Stimulated activated memory B cell treated with anti-CD40 and anti-IgM and Interleukin-4, amounts not matched to agents 10 μg/mL and 1 μg/mL and 100 μg/mL, for 72 hours (primary cell): ENCODE measurements at regions not wholly inside any gene's neighbourhood (a gene's known extent, or its start where the extent isn't known, plus 50 kb on each side); places are given as distances from the start of the nearest gene placed in this dataset.
"Not testable (repeated sequence)": the region's sequence is repeated elsewhere in the genome, so short reads cannot be mapped to it uniquely, and the experiment has no call there.

ENCODE experiments used
- ATAC-seq: fragments of 150-1000 bp; cut with Tn5 transposase; 2 replicates; pipeline ENCODE4 v1.10.0; 2021
- H3K27ac Mint-ChIP-seq: one replicate; pipeline ENCODE4 v1.8.0; 2022; ENCODE audit warnings: mild to moderate bottlenecking, mixed read lengths
- H3K27me3 Mint-ChIP-seq: one replicate; pipeline ENCODE4 v1.8.0; 2022; ENCODE audit warnings: mixed read lengths
- H3K36me3 Mint-ChIP-seq: one replicate; pipeline ENCODE4 v1.8.0; 2022; ENCODE audit warnings: mixed read lengths
- H3K4me1 Mint-ChIP-seq: one replicate; pipeline ENCODE4 v1.8.0; 2022; ENCODE audit warnings: mixed read lengths
- H3K4me3 Mint-ChIP-seq: one replicate; pipeline ENCODE4 v1.8.0; 2022; ENCODE audit warnings: mild to moderate bottlenecking, moderate library complexity, mixed read lengths
- H3K9me3 Mint-ChIP-seq: one replicate; pipeline ENCODE4 v1.8.0; 2022; ENCODE audit warnings: mixed read lengths

GRCh38 chr12:59432057-59432456 lies 163.8 kb upstream of the SLC16A7 start:
- Mint-ChIP-seq H3K27me3 (no peaks in the 10 kb centered on the region), H3K36me3 (no peaks in the 10 kb centered on the region), H3K27ac (no peak overlapping the region), H3K4me3 (no peak overlapping the region), H3K4me1 (no peaks in the 10 kb centered on the region), H3K9me3 (no peaks in the 10 kb centered on the region)
- no peak for ATAC-seq

GRCh38 chr12:59431266-59431665 lies 164.6 kb upstream of the SLC16A7 start:
- H3K4me1 Mint-ChIP-seq: no peaks in the 10 kb centered on the region

GRCh38 chr12:59429766-59430165 lies 166.1 kb upstream of the SLC16A7 start:
- Mint-ChIP-seq H3K9me3 (no peaks in the 10 kb centered on the region), H3K36me3 (no peaks in the 10 kb centered on the region), H3K27me3 (no peaks in the 10 kb centered on the region), H3K27ac (no peak overlapping the region), H3K4me3 (no peak overlapping the region), H3K4me1 (no peaks in the 10 kb centered on the region)
- ATAC-seq: no peak

More at GRCh38 chr12:59431266-59431665, 164.6 kb upstream of the SLC16A7 start:
- Mint-ChIP-seq H3K27ac (no peak overlapping the region), H3K4me3 (no peak overlapping the region), H3K27me3 (no peaks in the 10 kb centered on the region), H3K36me3 (no peaks in the 10 kb centered on the region), H3K9me3 (no peaks in the 10 kb centered on the region)
- ATAC-seq: no peak

GRCh38 chr12:59425798-59426197 lies 170.0 kb upstream of the SLC16A7 start:
- no peak for ATAC-seq

GRCh38 chr12:59424666-59425065 lies 171.2 kb upstream of the SLC16A7 start:
- H3K4me1 Mint-ChIP-seq, H3K9me3 Mint-ChIP-seq, ATAC-seq, H3K4me3 Mint-ChIP-seq, H3K27ac Mint-ChIP-seq, H3K27me3 Mint-ChIP-seq, H3K36me3 Mint-ChIP-seq: not testable (repeated sequence)

More at GRCh38 chr12:59425798-59426197, 170.0 kb upstream of the SLC16A7 start:
- Mint-ChIP-seq H3K36me3 (no peaks in the 10 kb centered on the region), H3K4me3 (no peak overlapping the region), H3K4me1 (no peaks in the 10 kb centered on the region), H3K9me3 (no peaks in the 10 kb centered on the region), H3K27ac (no peak overlapping the region), H3K27me3 (no peaks in the 10 kb centered on the region)

GRCh38 chr12:59414051-59414450 lies 181.8 kb upstream of the SLC16A7 start:
- Mint-ChIP-seq H3K36me3 (no peaks in the 10 kb centered on the region), H3K4me3 (no peak overlapping the region), H3K27me3 (no peaks in the 10 kb centered on the region), H3K4me1 (no peaks in the 10 kb centered on the region), H3K9me3 (no peaks in the 10 kb centered on the region), H3K27ac (no peak overlapping the region)
- no peak for ATAC-seq

GRCh38 chr12:59408431-59408830 lies 187.4 kb upstream of the SLC16A7 start:
- no peaks in the 10 kb centered on the region for H3K9me3 Mint-ChIP-seq
- H3K27ac Mint-ChIP-seq: no peak overlapping the region
- H3K4me1 Mint-ChIP-seq: peaks cover 5% of the 10 kb centered on the region
- H3K4me3 Mint-ChIP-seq: no peak overlapping the region
- H3K27me3 Mint-ChIP-seq: peaks cover 6% of the 10 kb centered on the region
- no peaks in the 10 kb centered on the region for H3K36me3 Mint-ChIP-seq
- no peak for ATAC-seq

GRCh38 chr12:59407799-59408198 lies 188.0 kb upstream of the SLC16A7 start:
- Mint-ChIP-seq H3K27ac (no peak overlapping the region), H3K36me3 (no peaks in the 10 kb centered on the region), H3K9me3 (no peaks in the 10 kb centered on the region), H3K27me3 (peaks cover 10% of the 10 kb centered on the region), H3K4me3 (no peak overlapping the region), H3K4me1 (peaks cover 6% of the 10 kb centered on the region)
- ATAC-seq: no peak

- no peaks in the 10 kb centered on the region for H3K9me3 Mint-ChIP-seq
- peaks cover 6% of the 10 kb centered on the region for H3K4me1 Mint-ChIP-seq
- H3K27ac Mint-ChIP-seq: no peak overlapping the region
- peaks cover 10% of the 10 kb centered on the region for H3K27me3 Mint-ChIP-seq
- H3K4me3 Mint-ChIP-seq: no peak overlapping the region
- ATAC-seq: peak; percentile 69
- H3K36me3 Mint-ChIP-seq: no peaks in the 10 kb centered on the region
Observed at GRCh38 chr12:59405992-59406391, 189.8 kb upstream of the SLC16A7 start.

GRCh38 chr12:59404109-59404650 lies 191.6 kb upstream of the SLC16A7 start:
- peaks cover 6% of the 10 kb centered on the region for H3K4me1 Mint-ChIP-seq
- H3K27me3 Mint-ChIP-seq: peaks cover 10% of the 10 kb centered on the region
- ATAC-seq: no peak

GRCh38 chr12:59403259-59403932 lies 192.4 kb upstream of the SLC16A7 start:
- peak; percentile 60 for ATAC-seq
- Mint-ChIP-seq H3K27me3 (peaks cover 10% of the 10 kb centered on the region), H3K9me3 (no peaks in the 10 kb centered on the region), H3K36me3 (no peaks in the 10 kb centered on the region), H3K4me3 (no peak overlapping the region), H3K4me1 (peaks cover 6% of the 10 kb centered on the region), H3K27ac (no peak overlapping the region)

More at GRCh38 chr12:59404109-59404650, 191.6 kb upstream of the SLC16A7 start:
- Mint-ChIP-seq H3K9me3 (no peaks in the 10 kb centered on the region), H3K36me3 (no peaks in the 10 kb centered on the region), H3K4me3 (no peak overlapping the region), H3K27ac (no peak overlapping the region)

- Mint-ChIP-seq H3K27me3 (peaks cover 10% of the 10 kb centered on the region), H3K4me1 (peaks cover 6% of the 10 kb centered on the region), H3K36me3 (no peaks in the 10 kb centered on the region), H3K9me3 (no peaks in the 10 kb centered on the region), H3K27ac (no peak overlapping the region), H3K4me3 (no peak overlapping the region)
- ATAC-seq: no peak
Observed at GRCh38 chr12:59401862-59402261, 194.0 kb upstream of the SLC16A7 start.

GRCh38 chr12:59398164-59398563 lies 197.7 kb upstream of the SLC16A7 start:
- no peak overlapping the region for H3K27ac Mint-ChIP-seq
- no peaks in the 10 kb centered on the region for H3K36me3 Mint-ChIP-seq
- peak; percentile 20 for ATAC-seq
- H3K9me3 Mint-ChIP-seq: peaks cover 2% of the 10 kb centered on the region
- no peaks in the 10 kb centered on the region for H3K4me1 Mint-ChIP-seq
- H3K4me3 Mint-ChIP-seq: no peak overlapping the region
- H3K27me3 Mint-ChIP-seq: peaks cover 1% of the 10 kb centered on the region

- Mint-ChIP-seq H3K27ac (no peak overlapping the region), H3K27me3 (no peaks in the 10 kb centered on the region), H3K9me3 (peaks cover 2% of the 10 kb centered on the region), H3K4me3 (no peak overlapping the region), H3K4me1 (no peaks in the 10 kb centered on the region), H3K36me3 (no peaks in the 10 kb centered on the region)
- no peak for ATAC-seq
Observed at GRCh38 chr12:59396919-59397318, 198.9 kb upstream of the SLC16A7 start.

GRCh38 chr12:59396519-59396918 lies 199.3 kb upstream of the SLC16A7 start:
- ATAC-seq: no peak
- Mint-ChIP-seq H3K4me1 (no peaks in the 10 kb centered on the region), H3K9me3 (peaks cover 2% of the 10 kb centered on the region), H3K36me3 (no peaks in the 10 kb centered on the region), H3K27me3 (no peaks in the 10 kb centered on the region), H3K27ac (no peak overlapping the region), H3K4me3 (no peak overlapping the region)

- H3K27ac Mint-ChIP-seq, H3K36me3 Mint-ChIP-seq, H3K4me1 Mint-ChIP-seq, ATAC-seq, H3K27me3 Mint-ChIP-seq, H3K9me3 Mint-ChIP-seq, H3K4me3 Mint-ChIP-seq: not testable (repeated sequence)
Observed at GRCh38 chr12:59395310-59395709, 200.5 kb upstream of the SLC16A7 start.
